ENCODE measurements at regions not wholly inside any gene's neighbourhood (a gene's known extent, or its start where the extent isn't known, plus 50 kb on each side); places are given as distances from the start of the nearest gene placed in this dataset.

GRCh38 chr7:142447762-142448161 lies 189.9 kb upstream of the PRSS58 start:
- H3K4me3 Mint-ChIP-seq, result no peak overlapping the region
- H3K9me3 Mint-ChIP-seq, result no peaks in the 10 kb centered on the region
- TF ChIP-seq CTCF (IDR thresholded peaks at IDR 0.05; ENCODE audit: unreplicated experiment), result no peak

GRCh38 chr7:142445019-142445686 lies 187.3 kb upstream of the PRSS58 start:
- DNase-seq (ENCODE audit: low spot score in 2 of 2, unreplicated experiment in 2 of 2), result no peak
- H3K27ac Mint-ChIP-seq, result no peak overlapping the region
- no peaks in the 10 kb centered on the region for H3K27me3 Mint-ChIP-seq (ENCODE audit: low read depth)
- H3K4me3 Mint-ChIP-seq, result no peak overlapping the region
- peaks cover 15% of the 10 kb centered on the region for H3K4me1 Mint-ChIP-seq
- TF ChIP-seq CTCF (IDR thresholded peaks at IDR 0.05; ENCODE audit: unreplicated experiment), result no peak
- no peaks in the 10 kb centered on the region for H3K36me3 Mint-ChIP-seq
- no peaks in the 10 kb centered on the region for H3K9me3 Mint-ChIP-seq

More at GRCh38 chr7:142447762-142448161, 189.9 kb upstream of the PRSS58 start:
- no peaks in the 10 kb centered on the region for H3K36me3 Mint-ChIP-seq
- H3K4me1 Mint-ChIP-seq, result peaks cover 5% of the 10 kb centered on the region
- H3K27ac Mint-ChIP-seq, result no peak overlapping the region
- no peak for DNase-seq (ENCODE audit: low spot score in 2 of 2, unreplicated experiment in 2 of 2)
- H3K27me3 Mint-ChIP-seq (ENCODE audit: low read depth), result no peaks in the 10 kb centered on the region

- no peak for TF ChIP-seq CTCF (IDR thresholded peaks at IDR 0.05; ENCODE audit: unreplicated experiment)
- Mint-ChIP-seq H3K4me1 (peaks cover 15% of the 10 kb centered on the region), H3K27ac (no peak overlapping the region), H3K4me3 (no peak overlapping the region), H3K9me3 (peaks cover 2% of the 10 kb centered on the region), H3K36me3 (no peaks in the 10 kb centered on the region), H3K27me3 (ENCODE audit: low read depth) (no peaks in the 10 kb centered on the region)
- DNase-seq (ENCODE audit: low spot score in 2 of 2, unreplicated experiment in 2 of 2), result no peak
Observed at GRCh38 chr7:142443216-142444010, 185.6 kb upstream of the PRSS58 start.

GRCh38 chr7:142442396-142442795 lies 184.5 kb upstream of the PRSS58 start:
- no peak for TF ChIP-seq CTCF (IDR thresholded peaks at IDR 0.05; ENCODE audit: unreplicated experiment)
- Mint-ChIP-seq H3K36me3 (no peaks in the 10 kb centered on the region), H3K27ac (no peak overlapping the region), H3K4me3 (no peak overlapping the region), H3K27me3 (ENCODE audit: low read depth) (no peaks in the 10 kb centered on the region), H3K9me3 (peaks cover 3% of the 10 kb centered on the region), H3K4me1 (peaks cover 15% of the 10 kb centered on the region)
- no peak for DNase-seq (ENCODE audit: low spot score in 2 of 2, unreplicated experiment in 2 of 2)

GRCh38 chr7:142440906-142441411 lies 183.1 kb upstream of the PRSS58 start:
- H3K36me3 Mint-ChIP-seq, result no peaks in the 10 kb centered on the region
- H3K4me3 Mint-ChIP-seq, result no peak overlapping the region
- no peak for DNase-seq (ENCODE audit: low spot score in 2 of 2, unreplicated experiment in 2 of 2)
- H3K27me3 Mint-ChIP-seq (ENCODE audit: low read depth), result no peaks in the 10 kb centered on the region
- TF ChIP-seq CTCF (IDR thresholded peaks at IDR 0.05; ENCODE audit: unreplicated experiment), result no peak
- H3K9me3 Mint-ChIP-seq, result peaks cover 3% of the 10 kb centered on the region
- peaks cover 15% of the 10 kb centered on the region for H3K4me1 Mint-ChIP-seq
- H3K27ac Mint-ChIP-seq, result no peak overlapping the region

Measured in mesothelial cell of epicardium (in vitro differentiated cells).